ENCODE measurements at regions not wholly inside any gene's neighbourhood (a gene's known extent, or its start where the extent isn't known, plus 50 kb on each side); places are given as distances from the start of the nearest gene placed in this dataset.

- no peaks in the 10 kb centered on the region for H3K4me1 ChIP-seq (ENCODE audit: control insufficient read depth in 1 of 2, insufficient read depth in 2 of 2, low read length in 2 of 2)
- H3K36me3 ChIP-seq (ENCODE audit: control insufficient read depth in 1 of 2, insufficient read depth in 2 of 2, low read length in 2 of 2), result no peaks in the 10 kb centered on the region
- no peaks in the 10 kb centered on the region for H3K27me3 ChIP-seq (ENCODE audit: low read depth, low read length)
- no peak overlapping the region for H3K4me3 ChIP-seq (ENCODE audit: low read depth in 1 of 2, low read length in 2 of 2)
- H3K27ac ChIP-seq (ENCODE audit: low read length), result no peak overlapping the region
- H3K9me3 ChIP-seq (ENCODE audit: control insufficient read depth in 1 of 2, low read length in 2 of 2), result no peaks in the 10 kb centered on the region
These were observed 116.0 kb upstream of the PLXNC1 start for GRCh38 chr12:94032368-94032767.

- no peak overlapping the region for H3K4me3 ChIP-seq (ENCODE audit: low read depth in 1 of 2, low read length in 2 of 2)
- H3K4me1 ChIP-seq (ENCODE audit: control insufficient read depth in 1 of 2, insufficient read depth in 2 of 2, low read length in 2 of 2), result no peaks in the 10 kb centered on the region
- no peak overlapping the region for H3K27ac ChIP-seq (ENCODE audit: low read length)
- H3K36me3 ChIP-seq (ENCODE audit: control insufficient read depth in 1 of 2, insufficient read depth in 2 of 2, low read length in 2 of 2), result no peaks in the 10 kb centered on the region
- no peaks in the 10 kb centered on the region for H3K27me3 ChIP-seq (ENCODE audit: low read depth, low read length)
- H3K9me3 ChIP-seq (ENCODE audit: control insufficient read depth in 1 of 2, low read length in 2 of 2), result no peaks in the 10 kb centered on the region
These were observed 115.3 kb upstream of the PLXNC1 start for GRCh38 chr12:94033101-94033500.

GRCh38 chr12:94033784-94034183 lies 114.6 kb upstream of the PLXNC1 start:
- no peaks in the 10 kb centered on the region for H3K36me3 ChIP-seq (ENCODE audit: control insufficient read depth in 1 of 2, insufficient read depth in 2 of 2, low read length in 2 of 2)
- no peaks in the 10 kb centered on the region for H3K9me3 ChIP-seq (ENCODE audit: control insufficient read depth in 1 of 2, low read length in 2 of 2)
- no peaks in the 10 kb centered on the region for H3K27me3 ChIP-seq (ENCODE audit: low read depth, low read length)
- no peak overlapping the region for H3K27ac ChIP-seq (ENCODE audit: low read length)
- H3K4me1 ChIP-seq (ENCODE audit: control insufficient read depth in 1 of 2, insufficient read depth in 2 of 2, low read length in 2 of 2), result no peaks in the 10 kb centered on the region
- H3K4me3 ChIP-seq (ENCODE audit: low read depth in 1 of 2, low read length in 2 of 2), result no peak overlapping the region

GRCh38 chr12:94037444-94037843 lies 110.9 kb upstream of the PLXNC1 start:
- H3K36me3 ChIP-seq (ENCODE audit: control insufficient read depth in 1 of 2, insufficient read depth in 2 of 2, low read length in 2 of 2), result no peaks in the 10 kb centered on the region
- no peak overlapping the region for H3K27ac ChIP-seq (ENCODE audit: low read length)
- H3K4me3 ChIP-seq (ENCODE audit: low read depth in 1 of 2, low read length in 2 of 2), result no peak overlapping the region
- peaks cover 0 to 6% of the 10 kb centered on the region in 2 donors for H3K4me1 ChIP-seq (ENCODE audit: control insufficient read depth in 1 of 2, insufficient read depth in 2 of 2, low read length in 2 of 2)
- no peaks in the 10 kb centered on the region for H3K27me3 ChIP-seq (ENCODE audit: low read depth, low read length)
- no peaks in the 10 kb centered on the region for H3K9me3 ChIP-seq (ENCODE audit: control insufficient read depth in 1 of 2, low read length in 2 of 2)

DNA sequence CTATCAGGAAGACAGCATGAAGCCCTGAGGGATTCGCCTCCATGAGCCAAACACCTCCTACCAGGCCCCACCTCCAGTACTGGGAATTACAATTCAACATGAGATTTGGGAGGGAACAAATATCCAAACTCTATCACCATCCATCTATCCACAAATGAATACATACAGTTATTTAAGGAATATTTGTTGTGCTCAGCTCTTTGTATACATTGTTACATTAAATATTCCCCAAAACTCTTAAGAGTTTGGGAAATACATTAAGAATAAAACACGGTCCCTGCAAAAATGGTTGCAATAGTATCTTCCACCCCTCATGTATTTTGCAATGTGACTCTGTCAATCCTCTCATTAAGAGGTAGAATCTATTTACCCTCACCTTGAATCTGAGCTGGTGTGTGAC lies 109.8 kb upstream of the PLXNC1 start:
- Histone ChIP-seq H3K27me3 (ENCODE audit: low read depth, low read length) (no peaks in the 10 kb centered on the region), H3K27ac (ENCODE audit: low read length) (no peak overlapping the region), H3K9me3 (ENCODE audit: control insufficient read depth in 1 of 2, low read length in 2 of 2) (no peaks in the 10 kb centered on the region), H3K4me3 (ENCODE audit: low read depth in 1 of 2, low read length in 2 of 2) (no peak overlapping the region), H3K36me3 (ENCODE audit: control insufficient read depth in 1 of 2, insufficient read depth in 2 of 2, low read length in 2 of 2) (no peaks in the 10 kb centered on the region), H3K4me1 (ENCODE audit: control insufficient read depth in 1 of 2, insufficient read depth in 2 of 2, low read length in 2 of 2) (peaks cover 0 to 6% of the 10 kb centered on the region in 2 donors)

DNA sequence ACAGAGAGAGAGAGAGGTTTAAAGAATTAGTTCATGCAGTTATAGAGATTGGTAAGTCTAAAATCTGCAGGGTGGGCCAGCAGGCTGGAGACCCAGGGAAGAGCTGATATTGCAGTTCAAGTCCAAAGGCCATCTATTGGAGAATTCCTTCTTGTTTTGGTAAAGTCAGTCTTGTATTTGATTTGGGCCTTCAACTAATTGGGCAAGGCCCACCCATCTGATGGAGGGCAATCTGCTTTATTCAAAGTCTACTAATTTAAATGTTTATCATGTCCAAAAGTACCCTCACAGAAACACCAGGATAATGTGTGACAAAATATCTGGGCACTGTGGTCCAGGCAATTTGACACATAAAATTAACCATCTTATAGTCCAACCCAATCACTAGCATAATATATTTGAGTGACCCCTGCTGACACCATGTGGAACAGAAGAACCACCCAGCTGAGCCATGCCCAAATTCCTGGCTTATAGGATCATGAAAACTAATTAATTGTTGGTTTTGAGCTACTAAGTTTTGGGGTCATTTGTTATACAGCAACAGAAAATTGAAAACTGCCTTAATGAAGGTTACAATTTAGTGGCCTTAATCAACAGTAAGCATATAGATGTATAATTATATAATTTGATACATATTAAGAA lies 109.1 kb upstream of the PLXNC1 start:
- Histone ChIP-seq H3K27me3 (ENCODE audit: low read depth, low read length) (no peaks in the 10 kb centered on the region), H3K4me1 (ENCODE audit: control insufficient read depth in 1 of 2, insufficient read depth in 2 of 2, low read length in 2 of 2) (peaks cover 0 to 6% of the 10 kb centered on the region in 2 donors), H3K36me3 (ENCODE audit: control insufficient read depth in 1 of 2, insufficient read depth in 2 of 2, low read length in 2 of 2) (no peaks in the 10 kb centered on the region), H3K27ac (ENCODE audit: low read length) (no peak overlapping the region), H3K9me3 (ENCODE audit: control insufficient read depth in 1 of 2, low read length in 2 of 2) (no peaks in the 10 kb centered on the region), H3K4me3 (ENCODE audit: low read depth in 1 of 2, low read length in 2 of 2) (no peak overlapping the region)

DNA sequence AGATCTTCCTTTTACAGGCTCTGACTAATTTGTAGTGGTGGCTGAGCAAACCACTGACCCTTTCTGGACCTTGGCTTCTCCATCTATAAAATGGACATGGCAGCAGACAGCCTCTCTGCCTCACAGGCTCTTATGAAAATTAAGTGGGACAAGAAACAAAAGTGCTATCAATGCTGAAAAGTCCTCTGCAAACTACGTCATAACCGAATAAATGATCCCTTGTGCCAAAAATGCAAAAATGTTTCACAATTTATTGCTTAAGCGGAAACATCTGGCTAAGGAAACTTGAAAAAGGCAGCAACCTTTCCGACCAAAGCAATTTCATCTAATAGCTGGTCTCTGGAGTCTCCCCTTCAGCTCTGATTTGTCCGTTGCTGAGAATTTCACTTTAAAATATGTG lies 108.5 kb upstream of the PLXNC1 start:
- H3K36me3 ChIP-seq (ENCODE audit: control insufficient read depth in 1 of 2, insufficient read depth in 2 of 2, low read length in 2 of 2), result no peaks in the 10 kb centered on the region
- no peak overlapping the region for H3K4me3 ChIP-seq (ENCODE audit: low read depth in 1 of 2, low read length in 2 of 2)
- H3K27ac ChIP-seq (ENCODE audit: low read length), result no peak overlapping the region
- H3K4me1 ChIP-seq (ENCODE audit: control insufficient read depth in 1 of 2, insufficient read depth in 2 of 2, low read length in 2 of 2), result peaks cover 0 to 6% of the 10 kb centered on the region in 2 donors
- H3K27me3 ChIP-seq (ENCODE audit: low read depth, low read length), result no peaks in the 10 kb centered on the region
- H3K9me3 ChIP-seq (ENCODE audit: control insufficient read depth in 1 of 2, low read length in 2 of 2), result no peaks in the 10 kb centered on the region

- Histone ChIP-seq H3K36me3 (ENCODE audit: control insufficient read depth in 1 of 2, insufficient read depth in 2 of 2, low read length in 2 of 2) (no peaks in the 10 kb centered on the region), H3K4me3 (ENCODE audit: low read depth in 1 of 2, low read length in 2 of 2) (no peak overlapping the region), H3K27ac (ENCODE audit: low read length) (no peak overlapping the region), H3K9me3 (ENCODE audit: control insufficient read depth in 1 of 2, low read length in 2 of 2) (no peaks in the 10 kb centered on the region), H3K4me1 (ENCODE audit: control insufficient read depth in 1 of 2, insufficient read depth in 2 of 2, low read length in 2 of 2) (peaks cover 0 to 6% of the 10 kb centered on the region in 2 donors), H3K27me3 (ENCODE audit: low read depth, low read length) (no peaks in the 10 kb centered on the region)
These were observed 106.5 kb upstream of the PLXNC1 start for GRCh38 chr12:94041850-94042249.

GRCh38 chr12:94042321-94042720 lies 106.1 kb upstream of the PLXNC1 start:
- H3K4me1 ChIP-seq (ENCODE audit: control insufficient read depth in 1 of 2, insufficient read depth in 2 of 2, low read length in 2 of 2), result peaks cover 0 to 6% of the 10 kb centered on the region in 2 donors
- H3K4me3 ChIP-seq (ENCODE audit: low read depth in 1 of 2, low read length in 2 of 2), result no peak overlapping the region
- no peaks in the 10 kb centered on the region for H3K36me3 ChIP-seq (ENCODE audit: control insufficient read depth in 1 of 2, insufficient read depth in 2 of 2, low read length in 2 of 2)
- H3K9me3 ChIP-seq (ENCODE audit: control insufficient read depth in 1 of 2, low read length in 2 of 2), result no peaks in the 10 kb centered on the region
- no peak overlapping the region for H3K27ac ChIP-seq (ENCODE audit: low read length)
- no peaks in the 10 kb centered on the region for H3K27me3 ChIP-seq (ENCODE audit: low read depth, low read length)

- no peaks in the 10 kb centered on the region for H3K27me3 ChIP-seq (ENCODE audit: low read depth, low read length)
- H3K27ac ChIP-seq (ENCODE audit: low read length), result no peak overlapping the region
- H3K9me3 ChIP-seq (ENCODE audit: control insufficient read depth in 1 of 2, low read length in 2 of 2), result no peaks in the 10 kb centered on the region
- no peaks in the 10 kb centered on the region for H3K36me3 ChIP-seq (ENCODE audit: control insufficient read depth in 1 of 2, insufficient read depth in 2 of 2, low read length in 2 of 2)
- H3K4me1 ChIP-seq (ENCODE audit: control insufficient read depth in 1 of 2, insufficient read depth in 2 of 2, low read length in 2 of 2), result peaks cover 0 to 14% of the 10 kb centered on the region in 2 donors
- H3K4me3 ChIP-seq (ENCODE audit: low read depth in 1 of 2, low read length in 2 of 2), result no peak overlapping the region
These were observed 101.6 kb upstream of the PLXNC1 start for GRCh38 chr12:94046626-94047410.

DNA sequence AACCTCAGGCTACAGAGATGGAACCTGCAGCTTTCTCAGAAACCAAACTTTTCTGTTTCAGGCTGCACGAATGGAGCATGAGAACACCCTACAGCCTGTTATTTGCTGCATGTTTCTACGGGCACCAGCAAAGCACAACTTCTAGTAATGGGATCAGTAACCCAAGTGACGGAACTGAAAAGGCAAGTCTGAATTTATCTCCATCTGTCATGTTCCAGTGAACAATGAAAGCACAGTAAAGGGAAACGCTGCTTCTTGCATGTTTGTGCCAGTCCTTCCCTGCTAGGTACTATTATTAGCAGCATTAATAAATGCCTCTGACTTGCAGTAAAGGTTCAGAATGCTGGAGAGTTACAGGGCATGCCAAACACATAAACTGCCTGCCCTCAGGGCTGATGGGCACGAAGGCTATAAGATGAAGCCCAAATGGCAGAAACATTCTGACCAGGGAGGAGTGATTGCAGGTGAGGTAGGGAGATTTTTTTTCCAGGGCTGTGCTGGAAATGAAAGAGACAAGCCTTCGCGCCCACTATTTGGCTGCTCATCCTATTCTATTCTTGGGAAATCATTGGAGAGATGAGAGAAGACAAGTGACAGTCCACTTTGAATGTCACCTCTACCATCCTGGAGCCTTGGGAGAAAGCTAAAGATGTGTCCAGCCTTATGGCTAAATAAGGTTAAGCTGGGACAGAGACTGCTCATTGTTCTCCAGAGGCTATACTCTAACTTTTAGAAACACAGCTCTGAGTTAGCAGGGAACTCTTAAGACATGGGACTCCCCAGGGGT lies 100.4 kb upstream of the PLXNC1 start:
- Histone ChIP-seq H3K36me3 (ENCODE audit: control insufficient read depth in 1 of 2, insufficient read depth in 2 of 2, low read length in 2 of 2) (no peaks in the 10 kb centered on the region), H3K9me3 (ENCODE audit: control insufficient read depth in 1 of 2, low read length in 2 of 2) (no peaks in the 10 kb centered on the region), H3K4me3 (ENCODE audit: low read depth in 1 of 2, low read length in 2 of 2) (no peak overlapping the region), H3K27ac (ENCODE audit: low read length) (no peak overlapping the region), H3K4me1 (ENCODE audit: control insufficient read depth in 1 of 2, insufficient read depth in 2 of 2, low read length in 2 of 2) (peaks cover 0 to 8% of the 10 kb centered on the region in 2 donors), H3K27me3 (ENCODE audit: low read depth, low read length) (no peaks in the 10 kb centered on the region)

All from muscle layer of duodenum (tissue), 2 donors.